CD4-positive, alpha-beta T cell treated with Interleukin-12 subunit alpha and Interleukin-12 subunit beta, for 1 hour (primary cell): ENCODE measurements at regions not wholly inside any gene's neighbourhood (a gene's known extent, or its start where the extent isn't known, plus 50 kb on each side); places are given as distances from the start of the nearest gene placed in this dataset.

Experiments
- DNase-seq: peaks from one replicate; pipeline ENCODE4 v3.0.0-alpha.2; 2020

GRCh38 chr18:78622251-78622906 lies 357.2 kb upstream of the SALL3 start:
- no peak for DNase-seq

- DNase-seq = no peak
Measured at GRCh38 chr18:78622907-78623541, 356.6 kb upstream of the SALL3 start.

GRCh38 chr18:78624646-78625279 lies 354.9 kb upstream of the SALL3 start:
- no peak for DNase-seq

- no peak for DNase-seq
Measured at GRCh38 chr18:78625847-78626246, 353.8 kb upstream of the SALL3 start.

- no peak for DNase-seq
Measured at GRCh38 chr18:78627551-78628346, 351.9 kb upstream of the SALL3 start.

- no peak for DNase-seq
Measured at GRCh38 chr18:78629426-78629825, 350.2 kb upstream of the SALL3 start.

GRCh38 chr18:78630356-78630755 lies 349.3 kb upstream of the SALL3 start:
- DNase-seq = no peak

GRCh38 chr18:78630981-78631510 lies 348.6 kb upstream of the SALL3 start:
- DNase-seq = no peak

- no peak for DNase-seq
Measured at GRCh38 chr18:78632111-78632541, 347.5 kb upstream of the SALL3 start.

GRCh38 chr18:78634061-78634696 lies 345.4 kb upstream of the SALL3 start:
- no peak for DNase-seq

- no peak for DNase-seq
Measured at GRCh38 chr18:78635093-78635800, 344.4 kb upstream of the SALL3 start.

GRCh38 chr18:78636260-78636659 lies 343.4 kb upstream of the SALL3 start:
- no peak for DNase-seq

GRCh38 chr18:78637442-78638402 lies 341.9 kb upstream of the SALL3 start:
- no peak for DNase-seq

- DNase-seq = no peak
Measured at GRCh38 chr18:78639006-78639950, 340.3 kb upstream of the SALL3 start.

GRCh38 chr18:78640246-78640995 lies 339.2 kb upstream of the SALL3 start:
- DNase-seq = no peak

GRCh38 chr18:78641689-78642231 lies 337.9 kb upstream of the SALL3 start:
- DNase-seq = no peak

GRCh38 chr18:78642296-78642951 lies 337.2 kb upstream of the SALL3 start:
- DNase-seq = no peak

GRCh38 chr18:78643004-78643403 lies 336.6 kb upstream of the SALL3 start:
- DNase-seq = peak; percentile 44
